ENCODE measurements at regions not wholly inside any gene's neighbourhood (a gene's known extent, or its start where the extent isn't known, plus 50 kb on each side); places are given as distances from the start of the nearest gene placed in this dataset.

DNA sequence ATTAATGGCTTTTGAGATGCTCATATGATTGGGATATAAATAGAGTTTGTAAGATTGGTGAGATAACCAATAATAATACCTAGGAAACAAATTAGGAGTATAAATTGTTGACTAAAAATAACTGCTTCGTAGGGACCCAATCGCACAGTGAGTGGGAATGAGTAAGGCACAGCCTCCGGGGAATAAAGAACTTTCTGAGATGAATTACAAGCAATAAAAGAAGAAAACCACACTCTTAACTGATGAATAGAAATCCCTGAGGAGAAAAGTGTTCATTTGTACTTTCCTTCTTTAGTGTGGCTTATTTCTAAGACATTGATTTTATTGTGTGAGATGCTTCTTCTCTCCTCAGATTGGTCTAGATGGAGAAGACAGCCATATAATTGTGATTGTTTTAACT lies 443.4 kb upstream of the PRMT6 start:
- H3K36me3 ChIP-seq, result no peaks in the 10 kb centered on the region
- no peaks in the 10 kb centered on the region for H3K9me3 ChIP-seq (ENCODE audit: low read depth)
- TF ChIP-seq, protein P1, sequence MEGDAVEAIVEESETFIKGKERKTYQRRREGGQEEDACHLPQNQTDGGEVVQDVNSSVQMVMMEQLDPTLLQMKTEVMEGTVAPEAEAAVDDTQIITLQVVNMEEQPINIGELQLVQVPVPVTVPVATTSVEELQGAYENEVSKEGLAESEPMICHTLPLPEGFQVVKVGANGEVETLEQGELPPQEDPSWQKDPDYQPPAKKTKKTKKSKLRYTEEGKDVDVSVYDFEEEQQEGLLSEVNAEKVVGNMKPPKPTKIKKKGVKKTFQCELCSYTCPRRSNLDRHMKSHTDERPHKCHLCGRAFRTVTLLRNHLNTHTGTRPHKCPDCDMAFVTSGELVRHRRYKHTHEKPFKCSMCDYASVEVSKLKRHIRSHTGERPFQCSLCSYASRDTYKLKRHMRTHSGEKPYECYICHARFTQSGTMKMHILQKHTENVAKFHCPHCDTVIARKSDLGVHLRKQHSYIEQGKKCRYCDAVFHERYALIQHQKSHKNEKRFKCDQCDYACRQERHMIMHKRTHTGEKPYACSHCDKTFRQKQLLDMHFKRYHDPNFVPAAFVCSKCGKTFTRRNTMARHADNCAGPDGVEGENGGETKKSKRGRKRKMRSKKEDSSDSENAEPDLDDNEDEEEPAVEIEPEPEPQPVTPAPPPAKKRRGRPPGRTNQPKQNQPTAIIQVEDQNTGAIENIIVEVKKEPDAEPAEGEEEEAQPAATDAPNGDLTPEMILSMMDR (IDR thresholded peaks at IDR 0.05; ENCODE audit: low read depth, low read length), result no peak

DNA sequence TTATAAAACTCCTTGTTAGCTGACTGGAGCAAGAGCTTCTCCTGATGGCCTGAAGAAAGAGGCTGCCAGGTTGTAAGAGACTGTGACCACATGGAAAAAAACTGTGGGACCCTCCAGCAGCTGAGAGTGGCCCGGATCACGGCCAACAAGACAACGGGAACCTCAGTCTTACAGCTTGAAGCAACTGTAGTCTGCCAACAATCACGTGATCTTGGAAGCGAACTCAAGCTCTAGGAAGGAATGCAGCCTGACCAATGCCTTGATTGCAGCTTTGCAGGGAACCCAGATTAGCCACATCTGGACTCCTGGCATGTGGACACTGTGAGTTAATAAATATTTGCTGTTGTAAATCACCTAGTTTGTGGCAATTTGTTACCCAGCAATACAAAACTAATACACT lies 442.6 kb upstream of the PRMT6 start:
- H3K4me3 ChIP-seq, result no peak overlapping the region
- TF ChIP-seq, protein P1 (IDR thresholded peaks at IDR 0.05; ENCODE audit: low read depth, low read length), result no peak
- no peaks in the 10 kb centered on the region for H3K4me1 ChIP-seq (ENCODE audit: low read depth)
- no peaks in the 10 kb centered on the region for H3K27me3 ChIP-seq
- H3K9me3 ChIP-seq (ENCODE audit: low read depth), result no peaks in the 10 kb centered on the region
- no peak for DNase-seq (ENCODE audit: low read depth in 1 of 2, low spot score in 1 of 2)
- H3K36me3 ChIP-seq, result no peaks in the 10 kb centered on the region
- no peak overlapping the region for H3K27ac ChIP-seq

More for the DNA sequence above, 443.4 kb upstream of the PRMT6 start:
- Histone ChIP-seq H3K27ac (no peak overlapping the region), H3K4me3 (no peak overlapping the region), H3K27me3 (no peaks in the 10 kb centered on the region), H3K4me1 (ENCODE audit: low read depth) (no peaks in the 10 kb centered on the region)
- DNase-seq (ENCODE audit: low read depth in 1 of 2, low spot score in 1 of 2), result no peak

DNA sequence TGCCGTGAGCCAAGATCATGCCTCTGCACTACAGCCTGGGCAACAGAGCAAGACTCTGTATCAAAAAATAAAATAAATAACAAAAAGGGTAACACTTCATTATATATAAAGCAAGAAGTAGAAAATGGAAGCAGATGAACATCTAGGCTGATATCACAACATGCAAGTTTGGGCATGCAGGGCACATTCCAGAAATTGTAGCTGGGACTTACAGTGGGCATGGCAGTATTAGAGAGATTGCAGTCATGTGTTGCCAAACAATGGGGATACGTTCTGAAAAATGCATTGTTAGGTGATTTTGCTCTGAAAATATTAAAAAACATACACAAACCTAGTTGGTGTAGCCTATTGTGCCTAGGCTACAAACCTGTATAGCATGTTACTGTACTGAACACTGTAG lies 441.0 kb upstream of the PRMT6 start:
- TF ChIP-seq, protein P1 (IDR thresholded peaks at IDR 0.05; ENCODE audit: low read depth, low read length), result no peak
- Histone ChIP-seq H3K4me1 (ENCODE audit: low read depth) (no peaks in the 10 kb centered on the region), H3K36me3 (no peaks in the 10 kb centered on the region), H3K27ac (no peak overlapping the region), H3K9me3 (ENCODE audit: low read depth) (no peaks in the 10 kb centered on the region), H3K27me3 (no peaks in the 10 kb centered on the region), H3K4me3 (no peak overlapping the region)
- DNase-seq (ENCODE audit: low read depth in 1 of 2, low spot score in 1 of 2), result no peak

DNA sequence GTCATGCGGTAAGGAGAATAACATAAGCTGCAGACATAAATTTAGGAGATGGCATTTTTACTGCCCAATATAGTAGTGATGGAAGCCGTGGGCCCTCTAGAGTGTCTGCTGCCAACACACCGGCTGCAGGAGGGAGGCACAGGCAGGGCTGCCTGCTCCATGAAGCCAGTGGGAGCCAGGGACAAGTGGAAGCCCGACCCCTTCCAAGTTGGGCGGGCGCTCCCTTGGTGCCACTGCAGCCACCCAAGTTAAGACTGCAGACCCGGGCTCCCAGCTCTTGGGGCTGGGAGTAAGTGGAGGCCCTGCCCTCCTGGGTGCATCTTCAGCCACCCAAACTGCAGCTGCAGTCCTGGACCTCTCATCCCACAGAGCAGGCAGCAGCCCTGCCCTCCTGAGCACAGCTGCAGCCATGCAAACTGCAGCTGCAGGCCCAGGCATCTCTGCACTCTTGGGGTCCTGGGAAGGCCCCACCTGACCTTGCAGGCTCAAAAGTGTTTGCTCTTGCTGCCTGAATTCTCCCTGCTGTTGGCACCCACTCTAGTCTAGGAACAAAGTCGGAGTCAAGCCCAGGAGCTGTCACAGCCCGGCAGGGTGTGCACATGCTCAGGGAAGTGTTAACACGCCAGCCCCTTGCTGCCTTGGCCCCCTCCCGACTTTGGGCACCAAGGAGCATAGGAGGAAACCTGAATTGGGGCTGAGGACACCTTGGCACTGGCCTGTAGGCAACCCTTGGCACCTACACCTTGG lies 437.2 kb upstream of the PRMT6 start:
- Histone ChIP-seq H3K27ac (no peak overlapping the region), H3K4me3 (no peak overlapping the region), H3K27me3 (no peaks in the 10 kb centered on the region), H3K36me3 (no peaks in the 10 kb centered on the region), H3K9me3 (ENCODE audit: low read depth) (no peaks in the 10 kb centered on the region), H3K4me1 (ENCODE audit: low read depth) (no peaks in the 10 kb centered on the region)
- no peak for DNase-seq (ENCODE audit: low read depth in 1 of 2, low spot score in 1 of 2)
- TF ChIP-seq, protein P1 (IDR thresholded peaks at IDR 0.05; ENCODE audit: low read depth, low read length), result no peak

DNA sequence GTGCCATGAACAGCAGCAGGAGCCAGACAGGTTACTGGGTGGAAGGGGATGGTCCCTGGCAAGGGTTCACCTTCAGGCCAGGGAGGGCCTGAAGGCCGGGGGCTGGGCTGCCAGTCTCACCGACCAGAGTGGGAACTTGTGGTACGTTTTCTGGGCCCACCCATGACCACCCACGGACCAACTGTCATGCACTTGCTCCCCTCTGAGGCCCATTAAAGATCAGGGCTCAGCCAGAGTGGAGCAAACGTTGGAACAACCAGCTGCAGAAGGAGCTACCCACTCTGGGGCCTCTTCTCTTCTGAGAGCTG lies 436.7 kb upstream of the PRMT6 start:
- Histone ChIP-seq H3K27ac (no peak overlapping the region), H3K36me3 (no peaks in the 10 kb centered on the region), H3K27me3 (no peaks in the 10 kb centered on the region), H3K4me3 (no peak overlapping the region), H3K4me1 (ENCODE audit: low read depth) (no peaks in the 10 kb centered on the region), H3K9me3 (ENCODE audit: low read depth) (no peaks in the 10 kb centered on the region)
- TF ChIP-seq, protein P1 (IDR thresholded peaks at IDR 0.05; ENCODE audit: low read depth, low read length), result no peak
- no peak for DNase-seq (ENCODE audit: low read depth in 1 of 2, low spot score in 1 of 2)

Measured in cardiac muscle cell (in vitro differentiated cells and primary cell).